DMS79 (cell line): ENCODE measurements at regions not wholly inside any gene's neighbourhood (a gene's known extent, or its start where the extent isn't known, plus 50 kb on each side); places are given as distances from the start of the nearest gene placed in this dataset.

Experiments used
- DNase-seq: peaks from one replicate; lab custom pipeline; 2025; lab: John Stamatoyannopoulos, UW

DNA sequence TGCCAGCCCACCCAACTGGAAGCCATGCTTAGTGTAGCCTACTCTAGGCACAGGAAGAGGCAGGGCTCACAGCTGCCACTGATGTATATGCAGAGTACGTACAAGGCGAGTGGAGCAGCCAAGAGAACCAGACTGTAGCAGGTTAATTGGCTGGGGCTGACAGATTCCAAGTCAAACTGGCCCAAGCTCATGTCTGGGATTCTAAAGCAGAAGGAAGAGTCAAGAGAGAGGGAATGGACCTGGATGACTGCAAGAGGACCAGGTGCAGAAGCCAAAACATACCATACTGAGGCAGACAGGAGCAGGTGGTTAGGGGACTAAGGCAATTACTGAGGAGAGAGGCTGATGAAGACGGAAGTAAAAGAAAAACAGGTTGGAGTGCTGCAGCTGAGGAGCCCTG, 51.3 kb upstream of the LRRN2 start:
- peak; percentile 16 for DNase-seq

GRCh38 chr1:204738506-204738905, 53.0 kb upstream of the LRRN2 start:
- no peak for DNase-seq

- no peak for DNase-seq
These were observed 54.8 kb upstream of the LRRN2 start for GRCh38 chr1:204740354-204740753.

DNA sequence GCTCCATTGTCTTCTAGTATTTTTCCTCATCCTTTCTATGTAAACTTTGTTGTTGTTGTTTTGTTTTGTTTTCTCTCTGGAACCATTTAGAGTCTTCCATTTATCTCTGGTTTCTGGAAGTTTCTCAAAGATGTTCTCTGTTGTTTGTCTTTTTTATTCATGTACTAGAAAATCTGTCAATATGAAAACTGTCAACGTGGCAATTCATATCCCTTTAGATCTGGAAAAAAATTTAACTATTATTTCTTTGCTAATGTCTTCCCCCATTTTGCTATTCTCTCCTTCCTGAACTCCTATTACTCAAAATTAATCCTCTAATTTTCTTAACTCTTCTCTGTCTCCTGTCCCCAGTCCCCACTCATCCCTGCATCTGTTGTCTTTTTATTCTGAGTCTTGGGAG, 55.9 kb upstream of the LRRN2 start:
- no peak for DNase-seq

DNA sequence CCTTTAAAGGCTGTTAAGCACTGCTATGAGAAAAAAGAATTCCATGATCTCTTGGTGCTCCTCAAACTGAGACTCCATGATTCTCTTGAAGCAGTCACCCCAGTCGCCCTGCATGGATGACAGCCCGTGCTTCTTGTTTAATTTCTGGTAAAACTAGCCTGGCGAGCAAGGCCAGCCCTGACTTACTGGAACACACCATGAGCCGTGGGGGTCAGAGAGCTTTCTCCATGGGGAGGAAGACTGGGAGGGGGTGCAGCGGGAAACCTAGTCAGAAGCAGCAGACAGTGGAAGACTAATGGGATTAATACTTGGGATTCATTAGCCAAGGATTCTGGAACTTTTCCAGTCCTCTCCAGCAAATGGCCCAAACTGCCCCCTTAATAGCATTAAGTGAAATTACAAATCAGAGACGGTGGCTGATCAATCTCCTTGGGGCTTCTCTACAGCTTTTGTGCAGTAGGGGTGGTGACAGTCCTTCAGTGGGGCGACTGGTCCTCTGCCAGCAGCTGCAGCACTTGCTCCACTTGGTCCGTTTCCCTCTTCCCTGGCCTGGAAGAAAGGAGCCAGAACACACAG, 57.2 kb upstream of the LRRN2 start:
- DNase-seq, result no peak

GRCh38 chr1:204744107-204744779, 58.7 kb upstream of the LRRN2 start:
- DNase-seq, result no peak

DNA sequence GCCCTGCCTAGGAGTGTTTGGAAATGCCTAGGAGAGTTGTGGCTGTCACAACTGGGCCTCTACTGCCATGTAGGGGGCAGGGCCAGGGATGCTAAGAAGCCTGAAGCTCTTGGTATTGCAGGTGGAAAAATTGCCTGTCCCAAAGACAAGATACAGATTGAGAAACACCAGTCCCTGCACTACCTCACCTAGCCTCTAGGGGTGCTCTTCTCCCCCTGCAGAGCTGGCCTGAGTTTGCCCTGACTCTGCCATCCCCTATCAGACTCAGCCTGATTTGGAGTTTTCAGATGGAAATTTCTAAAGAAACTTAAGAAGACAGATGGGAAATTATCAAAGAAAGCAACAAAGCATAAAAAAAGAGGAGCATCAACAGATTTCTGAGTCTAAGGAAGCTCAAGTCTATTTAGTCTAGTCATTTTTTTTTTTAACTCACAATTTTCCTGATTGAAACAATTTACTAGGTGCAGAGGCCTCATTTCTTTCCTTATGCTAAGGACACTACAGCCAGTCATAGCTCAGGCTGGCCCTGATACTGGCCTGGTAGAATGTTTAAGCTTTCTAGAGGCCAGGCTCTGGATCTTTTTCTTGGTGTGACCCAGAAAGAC, 61.4 kb upstream of the LRRN2 start:
- DNase-seq, result no peak

DNA sequence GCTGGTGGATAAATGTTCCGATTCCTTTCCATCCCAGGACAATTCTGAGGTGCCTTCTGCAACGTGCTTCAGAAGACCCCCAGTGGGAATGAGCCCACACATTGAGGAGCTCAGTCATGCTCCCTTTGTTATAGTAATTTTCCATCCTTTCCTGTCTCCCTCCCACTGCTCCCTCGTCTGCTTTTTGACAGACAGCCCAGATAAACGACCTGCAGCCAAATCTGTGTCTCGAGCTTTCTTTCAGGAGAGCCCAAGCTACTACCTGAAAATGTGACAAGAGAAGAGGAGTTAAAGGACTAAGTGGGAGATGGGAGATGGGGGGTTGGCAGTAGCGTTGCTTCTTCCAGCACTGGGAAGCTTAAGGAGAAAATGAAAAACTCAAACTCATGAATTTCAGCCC, 65.9 kb upstream of the LRRN2 start:
- no peak for DNase-seq

- no peak for DNase-seq
These were observed 66.5 kb upstream of the LRRN2 start for GRCh38 chr1:204751883-204752687.

DNA sequence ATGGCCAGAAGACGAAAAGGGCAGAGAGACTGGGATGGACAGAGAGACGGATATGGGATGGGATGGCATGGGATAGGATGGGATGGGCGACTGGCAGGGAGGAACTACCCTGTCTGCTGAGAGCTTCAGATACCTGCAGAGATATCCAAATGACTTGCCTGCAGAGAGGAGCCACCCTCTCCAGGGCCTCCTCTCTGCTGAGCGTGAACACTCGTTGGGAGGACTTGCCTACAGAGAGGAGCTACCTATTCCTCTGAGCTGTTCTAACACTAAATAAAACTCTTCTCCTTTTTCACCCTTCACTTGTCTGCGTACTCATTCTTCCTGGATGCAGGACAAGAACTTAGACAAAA, 67.1 kb upstream of the LRRN2 start:
- no peak for DNase-seq

DNA sequence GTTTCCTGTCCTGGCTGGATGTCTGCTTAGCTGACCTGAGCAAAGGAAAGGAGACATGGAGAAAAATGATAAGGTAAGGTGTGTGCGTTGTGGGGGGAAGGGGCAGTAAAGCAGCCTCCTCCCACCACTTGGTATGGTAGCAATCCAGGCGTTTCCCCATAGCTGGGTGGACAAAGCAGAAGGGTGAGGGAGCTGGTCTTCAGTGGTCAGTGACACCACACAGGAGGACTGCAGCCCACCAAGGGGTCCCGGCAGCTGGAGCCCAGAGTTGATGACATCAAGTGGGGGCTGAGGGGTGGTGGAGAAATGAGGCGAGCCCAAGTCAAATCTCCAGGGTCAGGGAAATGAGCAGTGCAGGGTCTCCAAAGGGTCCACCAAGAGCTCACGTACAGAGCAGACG, 69.3 kb upstream of the LRRN2 start:
- DNase-seq, result no peak

DNA sequence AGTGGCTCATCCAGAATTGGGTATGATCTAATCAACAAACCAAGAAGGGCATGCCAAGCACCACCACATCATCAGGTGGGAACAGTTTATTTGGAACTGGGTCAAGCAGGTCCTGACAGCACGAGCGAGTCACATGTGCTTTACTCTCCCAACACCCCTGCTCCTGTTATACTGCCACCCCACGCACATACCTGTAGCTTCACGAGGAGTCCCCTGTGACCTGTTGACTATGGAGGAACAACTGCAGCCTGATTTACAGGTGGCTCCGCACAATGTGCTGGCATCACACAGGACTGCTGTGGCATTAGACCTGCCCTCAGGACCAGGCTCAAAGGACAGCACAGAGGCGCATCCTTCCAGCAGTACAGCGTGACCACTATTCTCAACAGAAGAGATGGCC, 70.8 kb upstream of the LRRN2 start:
- no peak for DNase-seq

DNA sequence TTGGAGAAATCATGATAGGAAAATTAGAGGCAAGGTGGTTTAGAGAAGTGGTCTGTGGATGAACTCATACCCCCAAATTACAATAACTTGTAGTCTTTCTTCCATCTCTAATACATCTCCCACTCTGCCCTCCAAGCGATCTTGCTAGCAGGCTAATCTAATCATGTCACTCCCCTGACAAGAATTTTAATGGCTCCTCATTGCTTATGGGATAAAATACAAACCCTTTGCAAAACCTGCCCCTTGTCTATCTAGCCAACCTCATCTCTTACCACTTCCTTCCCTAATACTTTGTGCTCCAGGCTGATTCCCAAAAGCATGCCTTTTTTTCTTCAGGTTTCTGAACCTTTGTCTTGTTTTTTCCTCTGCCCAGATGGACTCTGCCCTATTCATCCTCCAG, 71.3 kb upstream of the LRRN2 start:
- DNase-seq, result no peak

- no peak for DNase-seq
These were observed 73.1 kb upstream of the LRRN2 start for GRCh38 chr1:204758601-204759000.

- DNase-seq, result no peak
These were observed 74.8 kb upstream of the LRRN2 start for GRCh38 chr1:204760350-204760749.

GRCh38 chr1:204760757-204761156, 75.2 kb upstream of the LRRN2 start:
- DNase-seq, result no peak

- DNase-seq, result peak; percentile 14
These were observed 78.4 kb upstream of the LRRN2 start for GRCh38 chr1:204763773-204764427.

GRCh38 chr1:204769997-204770396, 84.5 kb upstream of the LRRN2 start:
- no peak for DNase-seq

DNA sequence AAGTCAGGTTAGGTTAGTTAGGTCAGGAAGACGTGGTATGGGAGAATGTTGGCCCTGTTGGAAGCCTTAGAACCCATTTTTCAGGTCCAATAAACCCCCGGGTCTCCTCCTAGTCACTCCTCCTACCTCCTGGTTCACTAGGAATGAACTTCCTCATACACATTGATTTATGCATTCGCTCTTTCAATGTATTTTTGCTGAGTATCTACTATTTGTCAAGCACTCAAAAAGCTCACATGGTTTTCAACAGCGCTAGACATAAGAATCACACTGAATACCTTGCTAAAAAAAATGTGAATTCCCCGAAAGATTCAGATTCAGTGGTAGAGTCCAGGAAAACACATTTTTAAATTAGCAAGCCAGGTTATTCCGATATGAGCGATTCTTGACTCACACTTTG, 85.8 kb upstream of the LRRN2 start:
- no peak for DNase-seq

DNA sequence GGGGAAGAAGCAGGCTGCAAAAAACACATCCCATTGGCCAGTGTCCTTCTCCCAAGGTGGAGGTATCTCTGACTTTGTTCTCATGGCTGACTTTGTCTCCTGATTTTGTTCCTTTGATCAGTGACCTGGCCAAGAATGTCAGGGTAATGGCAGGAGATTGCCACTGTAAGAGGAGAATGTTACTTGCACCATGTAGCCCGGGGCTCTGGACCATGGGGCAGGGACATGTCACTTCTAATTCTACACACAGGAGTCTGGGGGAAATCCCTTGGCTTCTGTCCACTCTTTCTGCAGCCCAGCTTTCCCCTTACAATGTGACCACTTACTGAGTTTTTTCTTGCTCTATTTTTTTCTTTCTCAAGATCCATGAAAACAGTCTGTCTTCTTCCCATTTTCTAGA, 87.7 kb upstream of the LRRN2 start:
- DNase-seq, result no peak

DNA sequence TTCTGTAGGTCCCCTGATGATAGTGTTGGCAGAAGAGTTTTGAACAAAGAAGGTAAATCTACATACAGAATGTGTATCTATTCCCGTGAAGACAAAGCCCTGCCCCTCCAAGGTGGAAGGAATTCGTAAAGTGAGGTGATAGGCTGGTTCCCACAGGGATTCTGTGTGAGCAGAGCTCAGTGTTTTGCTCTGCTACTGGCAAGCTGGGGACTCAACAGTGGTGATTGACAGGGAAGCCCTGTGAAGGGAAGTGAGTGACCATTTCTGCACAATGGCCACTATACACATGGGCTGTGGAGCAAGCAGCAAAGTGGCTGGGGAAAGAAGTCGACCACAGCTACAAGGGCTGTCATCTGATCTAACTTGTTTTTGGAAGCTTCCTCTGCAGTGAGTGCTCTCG, 90.0 kb upstream of the LRRN2 start:
- DNase-seq, result no peak

DNA sequence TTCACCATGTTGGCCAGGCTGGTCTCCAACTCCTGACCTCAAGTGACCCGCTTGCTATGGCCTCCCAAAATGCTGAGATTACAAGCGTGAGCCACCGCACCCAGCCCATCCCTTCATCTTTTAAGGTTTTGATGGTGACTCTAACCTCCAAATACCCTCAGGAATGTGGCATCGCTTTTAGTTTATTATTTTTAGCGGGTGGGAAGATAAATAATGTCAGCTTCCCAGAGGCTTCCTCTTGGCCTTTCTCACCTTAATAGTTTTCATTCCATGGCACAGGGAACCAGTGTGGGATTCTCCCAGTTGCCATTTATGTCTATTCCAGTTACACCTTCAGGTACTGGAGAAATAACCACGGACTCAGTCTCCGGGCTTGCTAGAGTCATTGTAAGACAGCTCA, 92.1 kb upstream of the LRRN2 start:
- DNase-seq, result no peak

DNA sequence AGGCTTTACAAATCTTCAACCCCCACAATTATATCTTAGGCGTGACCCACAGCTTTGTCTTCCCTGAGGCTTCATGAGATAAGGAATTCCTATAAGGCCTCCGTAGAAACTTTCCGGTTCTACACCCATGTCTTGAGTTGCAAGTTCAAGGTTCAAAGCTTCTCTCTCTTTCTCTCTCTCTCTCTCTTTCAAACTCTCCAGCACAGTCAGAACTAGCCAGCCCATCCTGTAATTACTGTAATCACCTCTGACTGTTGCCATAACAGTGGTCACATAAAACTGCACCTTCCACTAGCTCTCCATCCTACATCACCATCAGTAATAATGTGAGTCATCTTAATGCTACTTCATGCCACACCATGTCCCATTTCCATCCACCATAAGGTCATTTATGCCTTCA, 90.0 kb upstream of the NFASC start:
- DNase-seq, result no peak
